Heart left ventricle (tissue), 16 donors: ENCODE measurements at regions not wholly inside any gene's neighbourhood (a gene's known extent, or its start where the extent isn't known, plus 50 kb on each side); places are given as distances from the start of the nearest gene placed in this dataset.

Source experiments
- ATAC-seq, 4 donors: fragments of 200-7000 bp; cut with Tn5 transposase; one replicate each; pipeline ENCODE4 v1.9.1; 2020 to 2022; ENCODE audit warnings: moderate library complexity in 4 of 4, mild to moderate bottlenecking in 3 of 4, moderate number of reproducible peaks in 1 of 4
- DNase-seq, 5 donors: peaks; one replicate each; pipeline ENCODE4 v3.0.0-alpha.2; 2020
- H3K27ac ChIP-seq, 12 donors: fragments of 200-600 bp; sonication (generic) in 4 of 12; one replicate each; pipeline versions ENCODE4 v1.5.0 to v1.8.0; 2016 to 2022; ENCODE audit warnings: mild to moderate bottlenecking in 2 of 12
- H3K27me3 ChIP-seq, 9 donors: fragments of 200-600 bp; sonication (generic) in 2 of 9; one replicate each; pipeline versions ENCODE4 v1.5.1 to v1.8.0; 2016 to 2022; ENCODE audit warnings: mild to moderate bottlenecking in 3 of 9
- H3K36me3 ChIP-seq, 9 donors: fragments of 200-600 bp; sonication (generic) in 2 of 9; one replicate each; pipeline versions ENCODE4 v1.5.0 to v1.8.0; 2018 to 2022; ENCODE audit warnings: mild to moderate bottlenecking in 2 of 9
- H3K4me1 ChIP-seq, 12 donors: fragments of 200-600 bp; sonication (generic) in 4 of 12; one replicate each; pipeline versions ENCODE4 v1.5.0 to v1.8.0; 2016 to 2022; ENCODE audit warnings: mild to moderate bottlenecking in 3 of 12
- H3K4me3 ChIP-seq, 12 donors: fragments of 200-600 bp; sonication (generic) in 4 of 12; one replicate each; pipeline versions ENCODE4 v1.5.0 to v1.8.0; 2017 to 2022; ENCODE audit warnings: mild to moderate bottlenecking in 9 of 12, moderate library complexity in 4 of 12
- H3K9me3 ChIP-seq, 12 donors: fragments of 200-600 bp; sonication (generic) in 4 of 12; one replicate each; pipeline versions ENCODE4 v1.5.0 to v1.8.0; 2016 to 2022; ENCODE audit warnings: mild to moderate bottlenecking in 1 of 12
- POLR2A ChIP-seq, 2 donors: fragments of 450-650 bp; IDR thresholded peaks; one replicate each; pipeline ENCODE4 v1.6.1; 2017; ENCODE audit warnings: antibody characterized with exemption in 2 of 2, mild to moderate bottlenecking in 2 of 2, moderate library complexity in 2 of 2
- WGBS, 4 donors: extraction: QIAGEN DNeasy Blood & Tissue Kit in 2 of 4; methylation state at CpG; one replicate each; pipeline versions ENCODE4 v1.1.5 to v1.1.7; 2013 to 2018; 5-methylcytosine and 5-hydroxymethylcytosine counted together
- intact Hi-C, 10 donors: fragments of 100-400 bp; cut with DNase I; formaldehyde crosslinking; loops; one replicate each; pipeline versions ENCODE4 v1.11.1 to v1.14.2; 2022
- TF ChIP-seq, protein P1 (sequence below), 12 donors: fragments of 200-600 bp; sonication (generic) in 4 of 12; IDR thresholded peaks; one replicate each; pipeline versions ENCODE4 v1.5.0 to v1.8.0; 2018 to 2022; ENCODE audit warnings: antibody characterized with exemption in 12 of 12, mild to moderate bottlenecking in 5 of 12
- donor health status: ischemic (EF 13 %, LVEDD 7.1; RV severe dilation, severe dysfunction).
- donor health status: healthy with polysubstance abuse.
- donor health status: DM: no; HTN: yes; CAD: no.
- donor health status: DM: no; HTN: no; CAD: no.
- donor health status: ischemic (EF 25% LVEDD 6.9; RV normal size, moderate dysfunction).
- donor health status: ischemic (EF 25% LVEDD 5.7; RV mildly dilated, moderate dysfunction).
- donor health status: healthy.
- donor health status: DM: yes; HTN: yes; CAD: no.
- donor health status: ischemic (EF 35%, LVEDD 5.7; RV mildly dilated, moderate dysfunction).
- donor health status: nonischemic (EF 11% LVEDD 7.7; RV severe dilation, severe dysfunction).
- donor health status: DM: yes; HTN: yes; CAD: no.
- donor health status: PGD.
- donor health status: ischemic (EF 29% LVEDD 5.4; RV normal size, mild dysfunction).
- donor health status: nonischemic (EF 23%, LVEDD 6.1; RV moderate dilation, normal function).

DNA sequence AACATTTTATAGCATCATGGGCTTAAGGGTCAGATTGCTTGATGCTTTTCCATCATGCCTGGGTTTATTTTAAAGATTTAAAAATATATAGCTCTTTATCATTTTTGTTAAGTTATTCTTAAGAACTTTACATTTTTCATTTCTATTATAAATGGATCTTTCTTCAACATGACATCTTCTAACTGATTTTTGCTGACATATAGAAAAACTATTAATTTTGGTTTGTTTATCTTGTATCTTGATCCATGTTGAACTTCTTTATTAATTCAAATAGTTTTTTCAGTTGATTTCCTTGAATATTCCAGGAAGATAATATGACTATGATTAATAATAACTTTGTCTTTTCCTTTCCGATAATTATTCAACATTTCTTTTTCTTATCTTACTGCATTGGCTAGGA lies 237.9 kb upstream of the CLINT1 start:
- Histone ChIP-seq H3K4me1 (no peaks in the 10 kb centered on the region), H3K36me3 (no peaks in the 10 kb centered on the region), H3K27ac (no peak overlapping the region), H3K27me3 (no peaks in the 10 kb centered on the region), H3K9me3 (peaks cover 0 to 15% (median 0%) of the 10 kb centered on the region in 12 donors), H3K4me3 (no peak overlapping the region)
- ATAC-seq (no peak), DNase-seq (no peak)
- no peak for TF ChIP-seq POLR2A (IDR thresholded peaks at IDR 0.05)
- WGBS, 4 donors: 92 to 98% (median 98%) methylated on average over 1 of the region's 1 CpG
- intact Hi-C loops: no loop called here

DNA sequence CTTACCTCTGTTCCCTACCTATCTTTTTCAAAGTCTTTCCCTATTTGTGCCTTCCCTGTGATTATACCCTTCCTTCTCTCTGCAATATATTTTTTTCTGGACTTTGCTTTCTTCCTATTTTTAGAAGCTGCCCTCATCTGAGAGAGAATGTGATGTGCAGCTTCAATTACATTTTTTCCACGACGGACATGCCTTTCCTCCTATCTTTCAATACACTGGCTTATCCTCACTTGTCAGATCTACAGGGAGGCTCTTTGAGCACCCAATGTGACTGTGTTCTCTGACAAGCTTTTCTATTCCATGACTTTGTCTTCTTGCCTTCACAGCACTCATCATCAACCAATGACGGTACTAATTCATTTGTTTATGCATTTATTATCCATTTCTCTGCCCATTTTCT lies 227.9 kb upstream of the CLINT1 start:
- H3K9me3 ChIP-seq: no peaks in the 10 kb centered on the region
- ATAC-seq: peak in 3 of 4 donors; percentile 31 to 64 (median 57)
- 28 to 33% (median 30%) methylated on average over 3 of the region's 3 CpGs for whole genome bisulfite sequencing, 4 donors
- intact Hi-C loops: no loop called here
- TF ChIP-seq, protein P1, sequence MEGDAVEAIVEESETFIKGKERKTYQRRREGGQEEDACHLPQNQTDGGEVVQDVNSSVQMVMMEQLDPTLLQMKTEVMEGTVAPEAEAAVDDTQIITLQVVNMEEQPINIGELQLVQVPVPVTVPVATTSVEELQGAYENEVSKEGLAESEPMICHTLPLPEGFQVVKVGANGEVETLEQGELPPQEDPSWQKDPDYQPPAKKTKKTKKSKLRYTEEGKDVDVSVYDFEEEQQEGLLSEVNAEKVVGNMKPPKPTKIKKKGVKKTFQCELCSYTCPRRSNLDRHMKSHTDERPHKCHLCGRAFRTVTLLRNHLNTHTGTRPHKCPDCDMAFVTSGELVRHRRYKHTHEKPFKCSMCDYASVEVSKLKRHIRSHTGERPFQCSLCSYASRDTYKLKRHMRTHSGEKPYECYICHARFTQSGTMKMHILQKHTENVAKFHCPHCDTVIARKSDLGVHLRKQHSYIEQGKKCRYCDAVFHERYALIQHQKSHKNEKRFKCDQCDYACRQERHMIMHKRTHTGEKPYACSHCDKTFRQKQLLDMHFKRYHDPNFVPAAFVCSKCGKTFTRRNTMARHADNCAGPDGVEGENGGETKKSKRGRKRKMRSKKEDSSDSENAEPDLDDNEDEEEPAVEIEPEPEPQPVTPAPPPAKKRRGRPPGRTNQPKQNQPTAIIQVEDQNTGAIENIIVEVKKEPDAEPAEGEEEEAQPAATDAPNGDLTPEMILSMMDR (IDR thresholded peaks at IDR 0.05): no peak
- TF ChIP-seq POLR2A (IDR thresholded peaks at IDR 0.05): no peak
- DNase-seq: no peak
- no peak overlapping the region for H3K4me3 ChIP-seq
- no peaks in the 10 kb centered on the region for H3K36me3 ChIP-seq
- no peaks in the 10 kb centered on the region for H3K27me3 ChIP-seq
- peaks cover 0 to 9% (median 0%) of the 10 kb centered on the region in 12 donors for H3K4me1 ChIP-seq
- no peak overlapping the region for H3K27ac ChIP-seq

DNA sequence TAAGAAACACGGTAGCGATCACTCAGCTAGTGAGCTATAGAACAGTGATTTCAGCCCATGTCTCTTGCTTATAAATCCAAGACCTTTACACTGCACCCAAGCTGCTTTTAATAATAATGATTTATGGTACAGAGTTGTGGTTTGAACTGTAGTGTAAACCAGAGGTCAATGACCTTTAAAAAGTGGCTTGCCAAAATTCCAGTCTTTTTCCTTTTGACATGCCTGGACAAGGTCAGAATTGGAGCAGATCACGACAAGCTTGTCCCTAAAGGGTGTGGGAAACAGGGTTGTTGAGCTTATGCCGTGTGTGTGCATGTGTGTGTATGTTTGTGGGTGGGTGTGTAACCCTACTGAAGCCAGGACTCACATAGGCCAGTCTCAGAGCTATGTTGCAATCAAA lies 225.3 kb upstream of the CLINT1 start:
- DNase-seq (no peak), ATAC-seq (no peak)
- WGBS, 4 donors: 60 to 72% (median 62%) methylated on average over 4 of the region's 4 CpGs
- no peak overlapping the region for H3K4me3 ChIP-seq
- H3K36me3 ChIP-seq: no peaks in the 10 kb centered on the region
- intact Hi-C loops: no loop called here
- H3K27ac ChIP-seq: no peak overlapping the region
- no peaks in the 10 kb centered on the region for H3K27me3 ChIP-seq
- no peak for TF ChIP-seq POLR2A (IDR thresholded peaks at IDR 0.05)
- TF ChIP-seq, protein P1 (IDR thresholded peaks at IDR 0.05): no peak
- peaks cover 0 to 9% (median 0%) of the 10 kb centered on the region in 12 donors for H3K4me1 ChIP-seq
- H3K9me3 ChIP-seq: peaks cover 0 to 4% (median 0%) of the 10 kb centered on the region in 12 donors

DNA sequence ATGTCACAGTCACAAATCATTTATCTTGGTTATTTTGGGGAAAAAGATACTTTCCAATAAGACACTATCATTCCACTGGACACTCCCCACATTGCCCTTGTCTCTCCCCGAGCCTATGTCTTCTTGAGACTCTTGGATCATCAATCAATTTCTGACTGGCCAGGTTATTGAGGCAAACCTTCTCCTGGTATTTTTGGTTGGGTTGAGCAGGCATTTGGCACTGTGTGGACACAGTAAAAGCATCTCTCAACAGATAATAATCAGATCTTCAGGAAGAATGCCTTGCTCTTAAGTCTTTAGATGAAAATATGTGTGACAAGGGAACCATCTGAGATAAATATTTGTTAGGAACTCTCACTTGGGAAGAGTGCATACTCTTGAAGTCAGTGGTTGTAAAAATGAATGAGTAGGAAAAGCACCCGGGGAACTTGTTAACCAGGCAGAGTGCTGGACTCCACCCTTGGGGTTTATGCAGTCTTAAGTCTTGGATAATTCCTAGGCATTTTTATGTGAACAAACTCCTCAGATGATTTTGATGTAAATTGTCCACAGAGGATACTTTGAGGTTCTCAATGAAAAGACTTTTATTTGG lies 223.8 kb upstream of the CLINT1 start:
- H3K36me3 ChIP-seq: no peaks in the 10 kb centered on the region
- H3K27ac ChIP-seq: no peak overlapping the region
- peaks cover 0 to 4% (median 0%) of the 10 kb centered on the region in 12 donors for H3K9me3 ChIP-seq
- no peak overlapping the region for H3K4me3 ChIP-seq
- DNase-seq (no peak), ATAC-seq (no peak)
- H3K4me1 ChIP-seq: peaks cover 0 to 9% (median 0%) of the 10 kb centered on the region in 12 donors
- WGBS, 4 donors: 92 to 96% (median 94%) methylated on average over 2 of the region's 2 CpGs
- no peaks in the 10 kb centered on the region for H3K27me3 ChIP-seq
- intact Hi-C loops: no loop called here
- TF ChIP-seq POLR2A (IDR thresholded peaks at IDR 0.05): no peak
- TF ChIP-seq, protein P1 (IDR thresholded peaks at IDR 0.05): no peak

DNA sequence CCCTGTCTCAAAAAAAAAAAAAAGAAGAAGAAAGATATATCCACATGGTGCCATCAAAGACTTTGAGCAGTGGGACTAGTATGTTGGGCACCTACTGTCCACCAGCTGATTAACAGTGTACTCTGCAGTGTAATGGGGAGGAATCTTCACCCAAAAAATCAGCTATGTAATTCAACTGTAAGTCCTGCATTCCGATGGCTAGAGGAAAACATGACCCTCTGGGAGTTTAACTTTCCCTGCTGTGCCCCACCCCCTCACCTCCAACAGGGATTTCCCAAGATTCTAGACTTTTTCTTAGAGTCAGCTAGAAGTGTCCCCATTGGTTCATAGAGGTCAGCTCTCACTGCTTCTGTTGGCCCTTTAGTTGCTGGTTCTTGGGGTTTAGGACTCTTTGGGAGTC lies 221.2 kb upstream of the CLINT1 start:
- Histone ChIP-seq H3K27ac (no peak overlapping the region), H3K9me3 (peaks cover 0 to 4% (median 0%) of the 10 kb centered on the region in 12 donors), H3K36me3 (no peaks in the 10 kb centered on the region), H3K4me1 (peaks cover 0 to 6% (median 0%) of the 10 kb centered on the region in 12 donors), H3K27me3 (no peaks in the 10 kb centered on the region), H3K4me3 (no peak overlapping the region)
- intact Hi-C loops: no loop called here
- DNase-seq (no peak), ATAC-seq (no peak)
- TF ChIP-seq, protein P1 (IDR thresholded peaks at IDR 0.05): no peak
- TF ChIP-seq POLR2A (IDR thresholded peaks at IDR 0.05): no peak
- WGBS, 4 donors: 57 to 76% (median 64%) methylated on average over 1 of the region's 1 CpG
